ENCODE measurements at regions not wholly inside any gene's neighbourhood (a gene's known extent, or its start where the extent isn't known, plus 50 kb on each side); places are given as distances from the start of the nearest gene placed in this dataset.
A peak's percentile ranks its signal among the peaks of the same experiment; 100 is the strongest.

DNA sequence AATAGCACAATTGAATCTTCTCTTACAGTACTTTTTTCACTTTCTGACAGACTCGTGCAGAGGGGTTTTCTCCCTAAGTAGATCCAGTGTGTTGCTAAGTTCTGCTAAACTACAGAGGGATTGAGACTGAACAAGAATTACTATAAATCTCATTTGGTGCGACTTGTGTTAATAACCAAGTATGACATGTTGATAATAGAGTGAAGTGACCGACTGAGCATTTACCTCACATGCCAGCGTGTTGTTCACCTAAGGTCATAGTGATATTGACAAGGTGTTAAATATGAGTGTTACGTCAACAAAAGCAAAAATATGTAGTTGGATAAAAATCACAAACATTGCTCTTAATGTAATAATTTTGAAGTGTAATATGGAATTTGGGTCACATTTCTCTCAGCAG lies 97.8 kb upstream of the PDE3A start:
- Histone ChIP-seq H3K9me3 (ENCODE audit: control insufficient read depth, low read length) (no peaks in the 10 kb centered on the region), H3K4me1 (ENCODE audit: control insufficient read depth, insufficient read depth, low read length) (peaks cover 30% of the 10 kb centered on the region), H3K27me3 (replicated peaks; ENCODE audit: control insufficient read depth, insufficient read depth, low read length) (no peaks in the 10 kb centered on the region), H3K4me3 (ENCODE audit: low read length) (no peak overlapping the region), H3K36me3 (ENCODE audit: control insufficient read depth, insufficient read depth, low read length, severe bottlenecking) (no peaks in the 10 kb centered on the region), H3K9ac (ENCODE audit: low read length) (no peak overlapping the region)
- no peak for DNase-seq (ENCODE audit: low read depth)

DNA sequence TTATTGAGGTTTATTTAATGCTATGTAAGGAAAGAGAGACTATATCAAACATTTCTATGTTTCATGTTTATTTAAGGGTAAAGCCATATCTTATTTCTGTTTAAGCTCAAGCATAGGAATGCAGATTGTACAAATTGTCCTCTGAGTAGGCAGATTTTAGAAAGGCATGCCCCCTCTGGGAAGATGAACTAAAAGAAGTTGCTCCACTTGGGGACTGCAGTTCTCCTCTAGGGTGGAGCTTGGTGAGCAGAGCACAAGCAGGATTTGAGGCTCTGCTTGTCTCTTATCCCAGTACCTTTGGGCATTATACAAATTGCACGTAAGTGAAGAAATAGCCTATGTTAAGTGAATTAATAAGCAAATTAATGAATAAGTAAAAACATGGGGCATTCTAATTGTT lies 96.2 kb upstream of the PDE3A start:
- Histone ChIP-seq H3K36me3 (ENCODE audit: control insufficient read depth, insufficient read depth, low read length, severe bottlenecking) (no peaks in the 10 kb centered on the region), H3K27me3 (replicated peaks; ENCODE audit: control insufficient read depth, insufficient read depth, low read length) (no peaks in the 10 kb centered on the region), H3K9ac (ENCODE audit: low read length) (no peak overlapping the region), H3K9me3 (ENCODE audit: control insufficient read depth, low read length) (no peaks in the 10 kb centered on the region), H3K4me3 (ENCODE audit: low read length) (peak overlapping the region; percentile 19), H3K4me1 (ENCODE audit: control insufficient read depth, insufficient read depth, low read length) (peaks cover 30% of the 10 kb centered on the region)
- peak; percentile 65 for DNase-seq (ENCODE audit: low read depth)

DNA sequence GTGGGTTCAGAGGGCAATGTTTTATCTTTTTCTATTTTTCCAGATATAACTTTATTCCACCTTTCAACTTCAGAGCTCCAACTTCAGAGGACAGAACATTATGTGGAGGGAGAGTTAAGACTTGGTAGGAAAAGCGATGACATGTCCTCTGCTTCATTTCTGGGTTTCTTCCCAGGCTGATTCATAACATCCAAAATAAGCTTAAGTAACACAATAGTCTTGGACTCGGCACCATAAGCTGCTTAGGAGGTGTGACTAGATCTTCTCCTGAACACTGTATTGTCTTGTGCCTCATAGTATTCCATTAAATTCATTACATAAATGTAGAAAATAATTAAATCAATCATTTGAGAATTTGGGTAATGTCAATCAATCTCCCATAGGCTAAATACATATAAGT lies 95.5 kb upstream of the PDE3A start:
- Histone ChIP-seq H3K36me3 (ENCODE audit: control insufficient read depth, insufficient read depth, low read length, severe bottlenecking) (no peaks in the 10 kb centered on the region), H3K9ac (ENCODE audit: low read length) (no peak overlapping the region), H3K4me3 (ENCODE audit: low read length) (no peak overlapping the region), H3K27me3 (replicated peaks; ENCODE audit: control insufficient read depth, insufficient read depth, low read length) (no peaks in the 10 kb centered on the region), H3K4me1 (ENCODE audit: control insufficient read depth, insufficient read depth, low read length) (peaks cover 30% of the 10 kb centered on the region), H3K9me3 (ENCODE audit: control insufficient read depth, low read length) (no peaks in the 10 kb centered on the region)
- peak; percentile 35 for DNase-seq (ENCODE audit: low read depth)

DNA sequence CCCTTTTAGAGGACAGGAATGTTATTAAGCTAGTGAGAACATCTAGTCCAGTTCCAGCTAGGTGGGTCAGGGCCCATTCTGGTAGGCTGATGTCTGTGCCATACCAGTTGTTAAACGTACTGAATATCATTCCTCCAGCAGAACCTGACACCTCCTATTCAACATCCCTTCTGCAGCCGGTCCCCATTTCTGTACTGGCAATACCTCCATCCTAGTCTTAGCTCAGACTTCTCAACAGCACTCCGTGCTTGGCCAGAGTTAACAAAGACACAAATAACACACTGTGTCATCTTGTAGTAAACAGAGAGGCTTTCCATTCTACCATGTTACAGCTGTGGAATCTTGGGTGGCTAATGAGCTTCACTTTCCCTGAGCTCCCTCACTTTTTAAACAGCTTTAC lies 94.3 kb upstream of the PDE3A start:
- H3K9me3 ChIP-seq (ENCODE audit: control insufficient read depth, low read length) = no peaks in the 10 kb centered on the region
- H3K4me1 ChIP-seq (ENCODE audit: control insufficient read depth, insufficient read depth, low read length) = peaks cover 30% of the 10 kb centered on the region
- no peaks in the 10 kb centered on the region for H3K36me3 ChIP-seq (ENCODE audit: control insufficient read depth, insufficient read depth, low read length, severe bottlenecking)
- H3K27me3 ChIP-seq (replicated peaks; ENCODE audit: control insufficient read depth, insufficient read depth, low read length) = no peaks in the 10 kb centered on the region
- DNase-seq (ENCODE audit: low read depth) = no peak
- H3K9ac ChIP-seq (ENCODE audit: low read length) = no peak overlapping the region
- H3K4me3 ChIP-seq (ENCODE audit: low read length) = no peak overlapping the region

DNA sequence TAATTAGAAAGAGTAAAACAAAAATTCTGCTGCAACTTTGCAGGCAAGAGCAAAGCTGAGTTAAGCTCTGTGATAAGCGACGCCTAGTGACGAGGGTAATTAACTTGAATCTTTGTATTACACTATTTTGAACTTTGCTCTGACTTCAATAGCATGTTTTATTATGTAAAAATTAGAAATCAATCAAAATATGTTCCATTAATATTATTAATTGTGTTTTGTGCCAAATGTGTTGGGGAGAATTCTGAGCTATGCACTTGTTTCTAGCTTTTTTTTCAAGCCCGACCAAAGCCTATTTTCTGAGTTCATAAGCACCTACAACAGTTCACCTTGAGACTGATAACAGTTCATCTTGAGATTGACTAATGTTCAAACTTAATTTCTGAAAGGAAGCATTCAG lies 90.1 kb upstream of the PDE3A start:
- Histone ChIP-seq H3K9me3 (ENCODE audit: control insufficient read depth, low read length) (no peaks in the 10 kb centered on the region), H3K4me3 (ENCODE audit: low read length) (no peak overlapping the region), H3K9ac (ENCODE audit: low read length) (no peak overlapping the region), H3K36me3 (ENCODE audit: control insufficient read depth, insufficient read depth, low read length, severe bottlenecking) (no peaks in the 10 kb centered on the region), H3K27me3 (replicated peaks; ENCODE audit: control insufficient read depth, insufficient read depth, low read length) (no peaks in the 10 kb centered on the region), H3K4me1 (ENCODE audit: control insufficient read depth, insufficient read depth, low read length) (peaks cover 16% of the 10 kb centered on the region)
- no peak for DNase-seq (ENCODE audit: low read depth)

DNA sequence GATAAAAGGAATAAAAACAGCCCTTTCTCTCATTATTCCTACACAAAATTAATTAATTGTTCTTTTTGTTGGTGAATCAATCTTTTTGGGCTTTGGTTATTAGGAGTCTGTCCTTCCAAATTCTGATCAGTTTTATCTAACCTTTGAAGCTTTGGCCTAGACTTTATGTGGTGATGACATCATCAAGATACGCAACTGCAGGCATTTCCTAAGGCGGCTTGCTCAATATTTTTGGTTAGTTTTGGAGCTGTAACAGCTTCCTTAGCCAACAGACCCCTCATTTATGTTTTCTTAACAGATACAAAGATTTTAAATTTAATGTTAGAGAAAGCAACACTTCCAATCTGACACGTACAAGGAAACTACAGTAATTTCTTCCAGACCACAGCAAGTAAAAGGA lies 87.8 kb upstream of the PDE3A start:
- Histone ChIP-seq H3K36me3 (ENCODE audit: control insufficient read depth, insufficient read depth, low read length, severe bottlenecking) (no peaks in the 10 kb centered on the region), H3K4me1 (ENCODE audit: control insufficient read depth, insufficient read depth, low read length) (peaks cover 9% of the 10 kb centered on the region), H3K9ac (ENCODE audit: low read length) (no peak overlapping the region), H3K4me3 (ENCODE audit: low read length) (no peak overlapping the region), H3K27me3 (replicated peaks; ENCODE audit: control insufficient read depth, insufficient read depth, low read length) (no peaks in the 10 kb centered on the region), H3K9me3 (ENCODE audit: control insufficient read depth, low read length) (no peaks in the 10 kb centered on the region)
- no peak for DNase-seq (ENCODE audit: low read depth)

DNA sequence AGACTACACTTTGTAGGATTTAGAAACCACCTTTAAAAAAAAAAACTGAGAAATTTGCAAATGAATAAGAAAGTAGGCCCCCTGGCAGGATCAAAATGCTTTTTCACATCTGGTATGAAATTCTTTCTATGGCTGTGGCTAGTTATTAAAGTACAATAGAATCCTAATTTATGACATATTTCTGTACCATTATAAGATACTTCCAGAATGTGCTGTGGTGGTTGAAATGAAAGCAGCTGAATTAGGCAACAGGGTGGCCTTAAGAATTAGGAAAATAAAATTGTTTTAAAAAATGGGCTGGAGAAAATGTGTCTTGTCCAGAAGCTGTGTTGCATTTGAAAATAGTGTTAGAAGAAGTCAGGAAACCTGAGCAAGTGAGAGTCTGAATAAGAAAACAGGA lies 85.9 kb upstream of the PDE3A start:
- H3K9ac ChIP-seq (ENCODE audit: low read length) = no peak overlapping the region
- no peaks in the 10 kb centered on the region for H3K27me3 ChIP-seq (replicated peaks; ENCODE audit: control insufficient read depth, insufficient read depth, low read length)
- no peaks in the 10 kb centered on the region for H3K9me3 ChIP-seq (ENCODE audit: control insufficient read depth, low read length)
- H3K4me1 ChIP-seq (ENCODE audit: control insufficient read depth, insufficient read depth, low read length) = peaks cover 9% of the 10 kb centered on the region
- no peak overlapping the region for H3K4me3 ChIP-seq (ENCODE audit: low read length)
- DNase-seq (ENCODE audit: low read depth) = peak; percentile 34
- H3K36me3 ChIP-seq (ENCODE audit: control insufficient read depth, insufficient read depth, low read length, severe bottlenecking) = no peaks in the 10 kb centered on the region

DNA sequence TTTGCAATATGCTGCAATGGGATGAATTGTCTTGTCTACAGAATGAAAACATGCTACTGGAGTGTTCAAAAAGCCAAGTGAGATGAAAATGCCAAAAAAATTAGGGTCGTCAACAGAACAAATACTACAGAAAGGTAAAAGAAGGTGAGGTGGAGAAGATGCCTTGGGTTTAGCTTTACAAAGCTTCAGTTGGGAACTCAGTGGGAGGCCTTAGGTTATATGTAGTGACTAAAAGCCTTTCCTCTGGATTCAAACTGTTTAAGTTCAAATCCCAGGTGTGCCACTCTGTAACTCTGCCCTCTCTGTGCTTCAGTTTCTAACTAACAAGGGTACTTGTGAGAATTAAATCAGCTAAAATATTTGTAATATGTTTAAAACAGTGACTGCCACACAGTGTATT lies 84.9 kb upstream of the PDE3A start:
- H3K9ac ChIP-seq (ENCODE audit: low read length) = no peak overlapping the region
- H3K4me1 ChIP-seq (ENCODE audit: control insufficient read depth, insufficient read depth, low read length) = peaks cover 9% of the 10 kb centered on the region
- H3K36me3 ChIP-seq (ENCODE audit: control insufficient read depth, insufficient read depth, low read length, severe bottlenecking) = no peaks in the 10 kb centered on the region
- H3K4me3 ChIP-seq (ENCODE audit: low read length) = no peak overlapping the region
- H3K27me3 ChIP-seq (replicated peaks; ENCODE audit: control insufficient read depth, insufficient read depth, low read length) = no peaks in the 10 kb centered on the region
- DNase-seq (ENCODE audit: low read depth) = no peak
- H3K9me3 ChIP-seq (ENCODE audit: control insufficient read depth, low read length) = peaks cover 3% of the 10 kb centered on the region

DNA sequence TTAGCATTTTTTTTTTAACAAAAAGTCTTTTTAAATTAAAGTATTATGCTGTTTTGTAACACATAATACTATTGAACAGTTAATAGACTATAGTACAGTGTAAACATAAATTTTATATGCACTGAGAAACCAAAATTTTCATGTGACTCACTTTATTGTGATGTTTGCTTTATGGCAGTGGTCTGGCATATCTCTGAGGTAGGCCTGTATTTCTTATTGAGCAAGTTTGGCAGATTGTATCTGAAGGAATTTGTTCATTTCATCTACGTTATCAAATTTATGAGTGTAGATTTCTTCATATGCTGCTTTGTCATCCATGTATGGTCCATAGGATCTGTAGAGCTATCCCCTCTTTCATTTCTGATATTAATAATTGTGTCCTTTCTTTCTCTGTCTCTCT lies 78.8 kb upstream of the PDE3A start:
- no peak overlapping the region for H3K4me3 ChIP-seq (ENCODE audit: low read length)

DNA sequence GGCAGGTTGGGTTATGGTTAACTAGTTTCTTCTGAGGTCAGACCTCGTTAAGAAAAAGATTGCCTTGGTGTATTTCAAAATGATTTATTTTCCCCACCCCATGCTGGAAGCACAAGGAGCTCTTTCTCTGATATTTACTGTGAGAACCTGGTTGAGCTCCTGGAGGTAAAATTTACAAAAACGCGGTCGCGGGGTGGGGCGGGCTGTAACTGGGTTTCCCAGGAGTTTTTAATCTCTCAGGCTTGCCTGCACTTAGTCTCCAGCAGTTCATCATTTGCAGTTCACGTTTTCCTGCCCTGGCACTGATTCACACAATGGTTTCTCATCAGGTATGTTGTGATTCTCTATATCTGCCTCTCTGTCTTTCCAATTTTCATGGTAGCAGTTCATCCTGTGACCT lies 67.9 kb upstream of the PDE3A start:
- H3K4me1 ChIP-seq (ENCODE audit: control insufficient read depth, insufficient read depth, low read length) = no peaks in the 10 kb centered on the region
- DNase-seq (ENCODE audit: low read depth) = no peak
- H3K4me3 ChIP-seq (ENCODE audit: low read length) = no peak overlapping the region
- peaks cover 25% of the 10 kb centered on the region for H3K9me3 ChIP-seq (ENCODE audit: control insufficient read depth, low read length)
- peaks cover 3% of the 10 kb centered on the region for H3K27me3 ChIP-seq (replicated peaks; ENCODE audit: control insufficient read depth, insufficient read depth, low read length)
- no peak overlapping the region for H3K9ac ChIP-seq (ENCODE audit: low read length)
- H3K36me3 ChIP-seq (ENCODE audit: control insufficient read depth, insufficient read depth, low read length, severe bottlenecking) = no peaks in the 10 kb centered on the region

More for the DNA sequence above, 78.8 kb upstream of the PDE3A start:
- no peak for DNase-seq (ENCODE audit: low read depth)
- no peaks in the 10 kb centered on the region for H3K4me1 ChIP-seq (ENCODE audit: control insufficient read depth, insufficient read depth, low read length)
- no peak overlapping the region for H3K9ac ChIP-seq (ENCODE audit: low read length)
- H3K9me3 ChIP-seq (ENCODE audit: control insufficient read depth, low read length) = peaks cover 6% of the 10 kb centered on the region
- no peaks in the 10 kb centered on the region for H3K27me3 ChIP-seq (replicated peaks; ENCODE audit: control insufficient read depth, insufficient read depth, low read length)
- no peaks in the 10 kb centered on the region for H3K36me3 ChIP-seq (ENCODE audit: control insufficient read depth, insufficient read depth, low read length, severe bottlenecking)

DNA sequence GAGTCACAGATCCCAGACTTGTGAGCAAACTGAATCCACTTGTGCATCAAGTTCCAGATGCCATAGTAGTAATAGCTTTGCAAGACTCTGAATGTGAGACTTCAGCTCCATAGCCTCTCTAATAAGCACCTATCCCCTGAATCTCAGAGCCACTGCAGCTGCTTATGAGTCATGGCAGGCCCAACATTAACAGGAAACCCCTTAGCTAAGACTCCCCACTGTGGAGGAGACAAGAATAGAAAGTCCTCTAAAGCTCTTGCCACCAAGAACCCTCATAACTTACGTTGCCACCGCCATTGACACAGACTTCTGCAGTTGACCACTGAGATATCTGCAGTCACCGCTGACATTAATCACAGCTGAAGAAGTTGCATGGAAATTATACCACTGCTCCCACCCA lies 62.9 kb upstream of the PDE3A start:
- DNase-seq (ENCODE audit: low read depth) = no peak
- peaks cover 3% of the 10 kb centered on the region for H3K27me3 ChIP-seq (replicated peaks; ENCODE audit: control insufficient read depth, insufficient read depth, low read length)
- no peaks in the 10 kb centered on the region for H3K4me1 ChIP-seq (ENCODE audit: control insufficient read depth, insufficient read depth, low read length)
- peaks cover 28% of the 10 kb centered on the region for H3K9me3 ChIP-seq (ENCODE audit: control insufficient read depth, low read length)
- no peaks in the 10 kb centered on the region for H3K36me3 ChIP-seq (ENCODE audit: control insufficient read depth, insufficient read depth, low read length, severe bottlenecking)
- no peak overlapping the region for H3K4me3 ChIP-seq (ENCODE audit: low read length)
- no peak overlapping the region for H3K9ac ChIP-seq (ENCODE audit: low read length)

DNA sequence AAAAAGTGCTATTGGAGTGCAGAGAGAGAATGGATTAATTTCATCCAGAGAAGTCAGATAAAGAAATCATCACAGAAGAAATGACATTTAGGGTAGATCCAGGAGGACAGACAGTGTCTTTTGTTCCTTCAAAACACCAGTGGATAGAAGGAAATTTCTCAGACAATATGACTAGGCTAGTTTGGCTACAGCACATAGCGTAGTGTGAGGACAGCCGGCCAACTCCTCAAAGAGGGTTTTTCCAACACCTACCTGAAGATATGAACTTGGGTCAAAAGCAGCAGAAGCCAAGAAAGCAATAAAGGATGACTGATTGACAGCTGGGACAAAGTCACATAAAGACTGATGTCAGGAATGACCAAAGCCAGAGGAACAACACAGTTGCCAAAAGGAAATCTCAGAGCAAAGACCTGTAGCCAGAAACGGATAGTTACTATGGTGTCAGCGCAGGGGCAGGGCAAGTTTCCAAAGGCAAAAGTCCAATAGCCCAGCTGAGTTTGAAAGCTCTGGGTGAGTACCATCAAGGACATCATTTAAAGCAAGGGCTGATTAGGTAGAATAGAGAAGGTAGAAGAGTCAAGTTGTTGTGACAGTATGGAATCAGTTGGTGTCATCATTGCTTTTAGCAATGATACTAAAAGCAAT lies 58.7 kb upstream of the PDE3A start:
- peaks cover 12% of the 10 kb centered on the region for H3K4me1 ChIP-seq (ENCODE audit: control insufficient read depth, insufficient read depth, low read length)
- no peaks in the 10 kb centered on the region for H3K36me3 ChIP-seq (ENCODE audit: control insufficient read depth, insufficient read depth, low read length, severe bottlenecking)
- no peaks in the 10 kb centered on the region for H3K27me3 ChIP-seq (replicated peaks; ENCODE audit: control insufficient read depth, insufficient read depth, low read length)
- DNase-seq (ENCODE audit: low read depth) = no peak
- H3K9me3 ChIP-seq (ENCODE audit: control insufficient read depth, low read length) = peaks cover 28% of the 10 kb centered on the region
- H3K4me3 ChIP-seq (ENCODE audit: low read length) = no peak overlapping the region
- no peak overlapping the region for H3K9ac ChIP-seq (ENCODE audit: low read length)
